ENCODE measurements at regions not wholly inside any gene's neighbourhood (a gene's known extent, or its start where the extent isn't known, plus 50 kb on each side); places are given as distances from the start of the nearest gene placed in this dataset.

DNA sequence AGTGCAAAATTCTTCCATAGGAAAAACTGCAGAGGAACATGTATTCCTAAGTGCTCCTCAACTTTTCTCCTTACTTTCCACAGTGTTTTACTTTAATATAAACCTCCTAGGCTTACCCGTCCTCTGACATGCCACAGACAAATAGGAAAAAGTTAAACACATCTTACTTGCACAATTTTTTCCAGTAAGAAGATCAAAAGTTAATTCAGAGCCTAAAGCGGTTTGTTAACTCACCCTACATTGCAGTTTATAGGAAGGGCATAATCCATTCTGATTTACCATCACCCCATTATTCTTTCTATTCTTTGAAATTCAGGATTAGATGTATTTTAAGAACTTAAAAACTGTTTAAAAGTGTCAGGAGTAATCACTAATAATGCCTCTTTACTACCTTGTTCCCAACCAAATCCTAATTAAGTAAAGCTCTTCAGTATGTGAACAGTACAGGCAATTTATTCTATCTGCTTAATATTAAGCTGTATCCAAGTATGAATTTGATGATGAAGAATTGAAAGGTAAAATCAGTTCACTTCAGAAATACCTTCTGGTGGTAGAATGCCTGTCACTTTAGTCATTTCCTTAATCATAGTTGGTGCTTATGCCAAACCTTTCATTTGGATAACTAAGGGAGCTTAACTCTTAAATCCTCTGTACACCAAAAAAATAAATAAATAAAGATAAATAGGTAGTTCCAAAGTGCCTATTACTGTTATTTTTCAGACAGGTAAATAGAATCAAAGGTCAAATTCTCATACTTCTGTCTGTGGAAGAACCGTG lies 292.0 kb downstream of the ALDH8A1 start:
- TF ChIP-seq, protein P1, sequence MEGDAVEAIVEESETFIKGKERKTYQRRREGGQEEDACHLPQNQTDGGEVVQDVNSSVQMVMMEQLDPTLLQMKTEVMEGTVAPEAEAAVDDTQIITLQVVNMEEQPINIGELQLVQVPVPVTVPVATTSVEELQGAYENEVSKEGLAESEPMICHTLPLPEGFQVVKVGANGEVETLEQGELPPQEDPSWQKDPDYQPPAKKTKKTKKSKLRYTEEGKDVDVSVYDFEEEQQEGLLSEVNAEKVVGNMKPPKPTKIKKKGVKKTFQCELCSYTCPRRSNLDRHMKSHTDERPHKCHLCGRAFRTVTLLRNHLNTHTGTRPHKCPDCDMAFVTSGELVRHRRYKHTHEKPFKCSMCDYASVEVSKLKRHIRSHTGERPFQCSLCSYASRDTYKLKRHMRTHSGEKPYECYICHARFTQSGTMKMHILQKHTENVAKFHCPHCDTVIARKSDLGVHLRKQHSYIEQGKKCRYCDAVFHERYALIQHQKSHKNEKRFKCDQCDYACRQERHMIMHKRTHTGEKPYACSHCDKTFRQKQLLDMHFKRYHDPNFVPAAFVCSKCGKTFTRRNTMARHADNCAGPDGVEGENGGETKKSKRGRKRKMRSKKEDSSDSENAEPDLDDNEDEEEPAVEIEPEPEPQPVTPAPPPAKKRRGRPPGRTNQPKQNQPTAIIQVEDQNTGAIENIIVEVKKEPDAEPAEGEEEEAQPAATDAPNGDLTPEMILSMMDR (conservative IDR thresholded peaks at IDR 0.05) = no peak
- no peak for TF ChIP-seq ZFX (IDR thresholded peaks at IDR 0.05)
